ENCODE measurements at regions not wholly inside any gene's neighbourhood (a gene's known extent, or its start where the extent isn't known, plus 50 kb on each side); places are given as distances from the start of the nearest gene placed in this dataset.

DNA sequence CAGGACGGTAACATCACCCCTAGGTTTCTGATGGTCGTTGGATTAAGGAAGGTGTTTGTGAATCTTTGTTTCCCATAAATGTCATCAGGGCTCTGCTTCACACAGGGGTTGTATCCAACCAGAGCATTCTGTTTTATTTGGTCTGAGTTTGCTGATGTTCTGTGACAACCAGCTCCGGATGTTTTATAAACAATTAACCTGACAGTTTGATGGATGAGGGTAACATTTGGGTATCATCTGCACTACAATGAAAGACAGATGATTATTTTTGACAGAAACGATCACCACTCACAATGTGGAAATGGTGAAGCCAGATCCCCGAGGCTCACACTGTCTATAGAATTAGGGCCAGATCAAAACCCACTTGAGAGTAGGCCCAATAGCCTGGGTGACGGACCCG lies 107.1 kb downstream of the CDC42EP3 start:
- H3K4me3 ChIP-seq (ENCODE audit: low read length) = no peak overlapping the region
- no TSS peak for BruUV-seq (replicated peaks)
- H2AFZ ChIP-seq (ENCODE audit: low read length) = no peak overlapping the region
- ChIA-PET CTCF (no interaction called here), POLR2A (ENCODE audit: unreplicated experiment) (no interaction called here)
- no peak overlapping the region for H3K4me2 ChIP-seq (ENCODE audit: low read length)
- H3K9me3 ChIP-seq (ENCODE audit: low read length) = no peaks in the 10 kb centered on the region
- no peaks in the 10 kb centered on the region for H4K20me1 ChIP-seq (ENCODE audit: low read length)
- peaks cover 29% of the 10 kb centered on the region for H3K4me1 ChIP-seq (ENCODE audit: insufficient read depth, low read length)
- H3K9me2 ChIP-seq (replicated peaks; ENCODE audit: low read length) = no peaks in the 10 kb centered on the region
- H3K79me2 ChIP-seq (ENCODE audit: low read length) = no peaks in the 10 kb centered on the region
- ATAC-seq (no peak), DNase-seq (no peak)
- TF ChIP-seq EZH2 (IDR thresholded peaks at IDR 0.05; ENCODE audit: low read length, unreplicated experiment) (no peak), CTCF (conservative IDR thresholded peaks at IDR 0.05; ENCODE audit: low read depth, low read length) (no peak), EZH2phosphoT487 (IDR thresholded peaks at IDR 0.05; ENCODE audit: borderline replicate concordance, low read length) (no peak)
- H3K9ac ChIP-seq (ENCODE audit: low read length) = no peak overlapping the region
- H3K27ac ChIP-seq (ENCODE audit: low read length) = no peak overlapping the region
- H3K36me3 ChIP-seq (ENCODE audit: low read depth, low read length) = no peaks in the 10 kb centered on the region
- intact Hi-C loops (cut with micrococcal nuclease) = no loop called here
- H3F3A ChIP-seq (ENCODE audit: low read length, unreplicated experiment) = peaks cover 5% of the 10 kb centered on the region
- no peaks in the 10 kb centered on the region for H3K27me3 ChIP-seq (ENCODE audit: low read length)

GRCh38 chr2:37566517-37566981 lies 104.9 kb downstream of the CDC42EP3 start:
- intact Hi-C loops (cut with micrococcal nuclease) = no loop called here

More at GRCh38 chr2:37566517-37566981, 104.9 kb downstream of the CDC42EP3 start:
- DNase-seq (no peak), ATAC-seq (no peak)
- H3K79me2 ChIP-seq (ENCODE audit: low read length) = no peaks in the 10 kb centered on the region
- no peak overlapping the region for H3K9ac ChIP-seq (ENCODE audit: low read length)
- no peaks in the 10 kb centered on the region for H3K27me3 ChIP-seq (ENCODE audit: low read length)
- H3K4me1 ChIP-seq (ENCODE audit: insufficient read depth, low read length) = peaks cover 39% of the 10 kb centered on the region
- no peak overlapping the region for H3K4me3 ChIP-seq (ENCODE audit: low read length)
- H3K4me2 ChIP-seq (ENCODE audit: low read length) = no peak overlapping the region
- CTCF ChIA-PET = no interaction called here
- no peaks in the 10 kb centered on the region for H3K9me3 ChIP-seq (ENCODE audit: low read length)
- POLR2A ChIA-PET (ENCODE audit: unreplicated experiment) = no interaction called here
- H2AFZ ChIP-seq (ENCODE audit: low read length) = no peak overlapping the region
- H4K20me1 ChIP-seq (ENCODE audit: low read length) = no peaks in the 10 kb centered on the region
- no peak overlapping the region for H3K27ac ChIP-seq (ENCODE audit: low read length)
- no peaks in the 10 kb centered on the region for H3K9me2 ChIP-seq (replicated peaks; ENCODE audit: low read length)
- peaks cover 5% of the 10 kb centered on the region for H3F3A ChIP-seq (ENCODE audit: low read length, unreplicated experiment)
- no peaks in the 10 kb centered on the region for H3K36me3 ChIP-seq (ENCODE audit: low read depth, low read length)
- TF ChIP-seq CTCF (conservative IDR thresholded peaks at IDR 0.05; ENCODE audit: low read depth, low read length) (no peak), EZH2phosphoT487 (IDR thresholded peaks at IDR 0.05; ENCODE audit: borderline replicate concordance, low read length) (no peak), EZH2 (IDR thresholded peaks at IDR 0.05; ENCODE audit: low read length, unreplicated experiment) (no peak)
- no TSS peak for BruUV-seq (replicated peaks)
